PC-3 (cell line): ENCODE measurements at regions not wholly inside any gene's neighbourhood (a gene's known extent, or its start where the extent isn't known, plus 50 kb on each side); places are given as distances from the start of the nearest gene placed in this dataset.

Experiments used
- ATAC-seq: fragments of 200-7000 bp; cut with Tn5 transposase; 2 replicates; pipeline ENCODE4 v1.9.1; 2020; ENCODE audit warnings: mild to moderate bottlenecking, moderate library complexity
- BruUV-seq: library from RNA; stranded (reverse); fragments of 400-500 nt; replicated peaks from 2 replicates; lab custom pipeline; 2021; lab: Mats Ljungman, UMichigan
- CTCF ChIA-PET: fragments of 300-600 bp; sonication (Branson Sonifier 250); formaldehyde crosslinking; loops from one replicate; lab custom pipeline; 2022; ENCODE audit warnings: antibody characterized with exemption; lab: Charles Lee
- POLR2A ChIA-PET: fragments of 300-600 bp; sonication (Branson Sonifier 250); formaldehyde crosslinking; loops from one replicate; lab custom pipeline; 2022; ENCODE audit warnings: antibody characterized with exemption; ENCODE audit not compliant: unreplicated experiment; lab: Charles Lee
- DNase-seq: peaks from one replicate; pipeline ENCODE4 v3.0.0-alpha.2; 2015
- H2AFZ ChIP-seq: fragments of 300-600 bp; sonication (generic); 2 replicates; pipeline ENCODE4 v1.6.0; 2016; ENCODE audit warnings: antibody characterized with exemption, low read length
- H3F3A ChIP-seq: fragments of 300-600 bp; sonication (generic); one replicate; pipeline ENCODE4 v1.6.0; 2017; ENCODE audit warnings: antibody characterized with exemption, low read length, control low read depth, mild to moderate bottlenecking; ENCODE audit not compliant: unreplicated experiment
- H3K27ac ChIP-seq: fragments of 300-600 bp; sonication (generic); 2 replicates; pipeline ENCODE4 v1.5.1; 2016; ENCODE audit warnings: mild to moderate bottlenecking, low read length
- H3K27me3 ChIP-seq: fragments of 300-600 bp; sonication (generic); 2 replicates; pipeline ENCODE4 v1.6.1; 2016; ENCODE audit warnings: low read length, mixed read lengths
- H3K36me3 ChIP-seq: fragments of 300-600 bp; sonication (generic); 2 replicates; pipeline ENCODE4 v1.6.1; 2016; ENCODE audit warnings: low read depth, mixed run types, low read length, mixed read lengths
- H3K4me1 ChIP-seq: fragments of 300-600 bp; sonication (generic); 2 replicates; pipeline ENCODE4 v1.5.1; 2016; ENCODE audit warnings: low read length; ENCODE audit not compliant: insufficient read depth
- H3K4me2 ChIP-seq: fragments of 300-600 bp; sonication (generic); 2 replicates; pipeline ENCODE4 v1.6.0; 2016; ENCODE audit warnings: low read length
- H3K4me3 ChIP-seq: fragments of 300-600 bp; sonication (generic); 2 replicates; pipeline ENCODE4 v1.5.1; 2016; ENCODE audit warnings: mild to moderate bottlenecking, low read length, mixed read lengths
- H3K79me2 ChIP-seq: fragments of 300-600 bp; sonication (generic); 2 replicates; pipeline ENCODE4 v1.6.1; 2017; ENCODE audit warnings: low read length, mixed read lengths
- H3K9ac ChIP-seq: fragments of 300-600 bp; sonication (generic); 2 replicates; pipeline ENCODE4 v1.6.0; 2016; ENCODE audit warnings: mild to moderate bottlenecking, low read length
- H3K9me2 ChIP-seq: fragments of 300-600 bp; sonication (generic); replicated peaks from 2 replicates; pipeline ENCODE4 v1.6.1; 2016; ENCODE audit warnings: mixed run types, low read length, mixed read lengths
- H3K9me3 ChIP-seq: fragments of 300-600 bp; sonication (generic); 2 replicates; pipeline ENCODE4 v1.6.1; 2016; ENCODE audit warnings: low read length, mixed read lengths
- H4K20me1 ChIP-seq: fragments of 300-600 bp; sonication (generic); 2 replicates; pipeline ENCODE4 v1.6.1; 2016; ENCODE audit warnings: low read length, mixed read lengths
- CTCF ChIP-seq: fragments of 300-600 bp; sonication (generic); conservative IDR thresholded peaks from 2 replicates; pipeline ENCODE4 v1.5.1; 2017; ENCODE audit warnings: antibody characterized with exemption, low read depth, mild to moderate bottlenecking, low read length
- EZH2 ChIP-seq: fragments of 300-600 bp; sonication (generic); IDR thresholded peaks from one replicate; pipeline ENCODE4 v1.6.1; 2017; ENCODE audit warnings: antibody characterized with exemption, mild to moderate bottlenecking, low read length; ENCODE audit not compliant: unreplicated experiment
- EZH2phosphoT487 ChIP-seq: fragments of 300-600 bp; sonication (generic); IDR thresholded peaks from 2 replicates; pipeline ENCODE4 v1.6.1; 2018; ENCODE audit warnings: mild to moderate bottlenecking, antibody characterized with exemption, low read length, borderline replicate concordance
- intact Hi-C: fragments of 100-400 bp; cut with micrococcal nuclease; formaldehyde crosslinking; loops from 2 replicates; pipeline ENCODE4 v1.9.0; 2023

- Histone ChIP-seq H3K4me2 (no peak overlapping the region), H3K4me1 (no peaks in the 10 kb centered on the region), H4K20me1 (no peaks in the 10 kb centered on the region), H3K9ac (no peak overlapping the region), H3K27ac (no peak overlapping the region), H3K9me2 (no peaks in the 10 kb centered on the region), H3F3A (no peaks in the 10 kb centered on the region), H3K9me3 (no peaks in the 10 kb centered on the region), H3K4me3 (no peak overlapping the region), H3K36me3 (no peaks in the 10 kb centered on the region), H3K79me2 (no peaks in the 10 kb centered on the region), H2AFZ (no peak overlapping the region), H3K27me3 (no peaks in the 10 kb centered on the region; the same call in 1 of the 2 replicates)
- ChIA-PET CTCF (no interaction called here), POLR2A (no interaction called here)
- ATAC-seq (no peak), DNase-seq (no peak)
- intact Hi-C loops, result no loop called here
- TF ChIP-seq CTCF (no peak), EZH2 (no peak), EZH2phosphoT487 (no peak)
- BruUV-seq, result no TSS peak
Measured at GRCh38 chr18:5678779-5679406, 135.1 kb upstream of the EPB41L3 start.

GRCh38 chr18:5678278-5678677 lies 134.5 kb upstream of the EPB41L3 start:
- no peaks in the 10 kb centered on the region; the same call in 1 of the 2 replicates for H3K27me3 ChIP-seq
- POLR2A ChIA-PET, result no interaction called here
- CTCF ChIA-PET, result no interaction called here

More at GRCh38 chr18:5678278-5678677, 134.5 kb upstream of the EPB41L3 start:
- BruUV-seq, result no TSS peak
- Histone ChIP-seq H4K20me1 (no peaks in the 10 kb centered on the region), H3K36me3 (no peaks in the 10 kb centered on the region), H3K4me3 (no peak overlapping the region), H3K9ac (no peak overlapping the region), H3K27ac (no peak overlapping the region), H2AFZ (no peak overlapping the region), H3K4me1 (no peaks in the 10 kb centered on the region), H3K9me3 (no peaks in the 10 kb centered on the region), H3K4me2 (no peak overlapping the region), H3F3A (no peaks in the 10 kb centered on the region), H3K9me2 (no peaks in the 10 kb centered on the region), H3K79me2 (no peaks in the 10 kb centered on the region)
- intact Hi-C loops, result no loop called here
- DNase-seq (no peak), ATAC-seq (no peak)
- TF ChIP-seq EZH2phosphoT487 (no peak), CTCF (no peak), EZH2 (no peak)
